CD4-positive, alpha-beta T cell (primary cell): ENCODE measurements at regions not wholly inside any gene's neighbourhood (a gene's known extent, or its start where the extent isn't known, plus 50 kb on each side); places are given as distances from the start of the nearest gene placed in this dataset.

Experiments used
- ATAC-seq: fragments of 200-7000 bp; cut with Tn5 transposase; one replicate; pipeline ENCODE4 v1.10.0; 2022; ENCODE audit warnings: mild to moderate bottlenecking; ENCODE audit not compliant: poor library complexity
- CTCF ChIA-PET: fragments of 350-600 bp; sonication (Branson Sonifier 250); formaldehyde crosslinking; loops from one replicate; lab custom pipeline; 2021; ENCODE audit warnings: antibody characterized with exemption, inconsistent platforms; lab: Charles Lee
- POLR2A ChIA-PET: fragments of 350-600 bp; sonication (Branson Sonifier 250); formaldehyde crosslinking; loops from one replicate; lab custom pipeline; 2021; ENCODE audit warnings: antibody characterized with exemption, inconsistent platforms; lab: Charles Lee
- DNase-seq, 14 experiments: peaks; one replicate each; pipeline ENCODE4 v3.0.0-alpha.2; 2013 to 2020; ENCODE audit warnings: mixed read lengths in 2 of 14
- H3K27ac ChIP-seq, 2 donors: one replicate each; pipeline versions ENCODE4 v1.5.1 to v1.7.0; 2013; ENCODE audit warnings: low read length in 2 of 2, low read depth in 1 of 2, mild to moderate bottlenecking in 1 of 2
- H3K27me3 ChIP-seq, 2 experiments: 1 replicate in 1 of 2; 2 replicates in 1 of 2; pipeline versions ENCODE4 v1.6.1 to v1.7.0; 2013; ENCODE audit warnings: low read length in 2 of 2, control low read depth in 1 of 2, mild to moderate bottlenecking in 1 of 2, moderate library complexity in 1 of 2; ENCODE audit not compliant: insufficient read depth in 2 of 2, control insufficient read depth in 1 of 2
- H3K36me3 ChIP-seq: one replicate; pipeline ENCODE4 v1.6.1; 2013; ENCODE audit warnings: low read length, control low read depth; ENCODE audit not compliant: insufficient read depth
- H3K4me1 ChIP-seq: one replicate; pipeline ENCODE4 v1.6.1; 2013; ENCODE audit warnings: low read length, control low read depth; ENCODE audit not compliant: insufficient read depth
- H3K4me3 ChIP-seq: one replicate; pipeline ENCODE4 v1.5.1; 2013; ENCODE audit warnings: mild to moderate bottlenecking, low read length, moderate library complexity
- H3K9me3 ChIP-seq, 2 experiments: 1 replicate in 1 of 2; 2 replicates in 1 of 2; pipeline versions ENCODE4 v1.6.1 to v1.7.0; 2013; ENCODE audit warnings: low read length in 2 of 2, mild to moderate bottlenecking in 2 of 2, control low read depth in 1 of 2, moderate library complexity in 1 of 2; ENCODE audit not compliant: control insufficient read depth in 1 of 2, insufficient read depth in 1 of 2
- H3K27ac Mint-ChIP-seq: one replicate; pipeline ENCODE4 v1.8.0; 2020; ENCODE audit warnings: mixed read lengths
- H3K27me3 Mint-ChIP-seq: one replicate; pipeline ENCODE4 v1.8.0; 2021; ENCODE audit warnings: mixed read lengths
- H3K36me3 Mint-ChIP-seq: one replicate; pipeline ENCODE4 v1.8.0; 2021; ENCODE audit warnings: low read depth, mixed read lengths
- H3K4me1 Mint-ChIP-seq: one replicate; pipeline ENCODE4 v1.8.0; 2021; ENCODE audit warnings: low read depth, mixed read lengths
- H3K4me3 Mint-ChIP-seq: one replicate; pipeline ENCODE4 v1.8.0; 2020; ENCODE audit warnings: mild to moderate bottlenecking, mixed read lengths
- H3K9me3 Mint-ChIP-seq: one replicate; pipeline ENCODE4 v1.8.0; 2020; ENCODE audit warnings: mixed read lengths
- CTCF ChIP-seq: fragments of 200-600 bp; IDR thresholded peaks from one replicate; pipeline ENCODE4 v1.8.0; 2022; ENCODE audit warnings: antibody characterized with exemption, mild to moderate bottlenecking
- intact Hi-C, 2 experiments: fragments of 100-400 bp; cut with DNase I in 1 of 2; cut with micrococcal nuclease in 1 of 2; formaldehyde crosslinking; loops; one replicate each; pipeline versions ENCODE4 v1.15.1 to v1.9.0; 2023 to 2025; cut with DNase I, micrococcal nuclease

GRCh38 chrX:34223574-34223973, 91.5 kb upstream of the FAM47A start:
- POLR2A ChIA-PET = no interaction called here
- CTCF ChIA-PET = no interaction called here
- no peak for ATAC-seq
- Mint-ChIP-seq H3K27me3 (no peaks in the 10 kb centered on the region), H3K9me3 (no peaks in the 10 kb centered on the region), H3K4me1 (no peaks in the 10 kb centered on the region), H3K27ac (no peak overlapping the region), H3K4me3 (no peak overlapping the region), H3K36me3 (no peaks in the 10 kb centered on the region)
- intact Hi-C loops = no loop called here
- no peaks in the 10 kb centered on the region for H3K9me3 ChIP-seq
- H3K4me3 ChIP-seq = no peak overlapping the region
- DNase-seq = no peak
- no peak for TF ChIP-seq CTCF
- no peaks in the 10 kb centered on the region for H3K36me3 ChIP-seq
- no peaks in the 10 kb centered on the region for H3K27me3 ChIP-seq
- no peak overlapping the region for H3K27ac ChIP-seq
- no peaks in the 10 kb centered on the region for H3K4me1 ChIP-seq

- Histone ChIP-seq H3K4me1 (no peaks in the 10 kb centered on the region), H3K27me3 (no peaks in the 10 kb centered on the region), H3K36me3 (no peaks in the 10 kb centered on the region), H3K27ac (no peak overlapping the region), H3K4me3 (no peak overlapping the region), H3K9me3 (peaks cover 0 to 3% of the 10 kb centered on the region in 2 experiments)
- TF ChIP-seq CTCF = no peak
- no peaks in the 10 kb centered on the region for H3K4me1 Mint-ChIP-seq
- no peaks in the 10 kb centered on the region for H3K36me3 Mint-ChIP-seq
- no peak overlapping the region for H3K27ac Mint-ChIP-seq
- no peaks in the 10 kb centered on the region for H3K27me3 Mint-ChIP-seq
- CTCF ChIA-PET = no interaction called here
- peaks cover 8% of the 10 kb centered on the region for H3K9me3 Mint-ChIP-seq
- POLR2A ChIA-PET = no interaction called here
- DNase-seq (no peak), ATAC-seq (no peak)
- H3K4me3 Mint-ChIP-seq = no peak overlapping the region
- intact Hi-C loops = no loop called here
Measured at GRCh38 chrX:34218063-34218462, 85.9 kb upstream of the FAM47A start.

GRCh38 chrX:34197946-34198345, 65.8 kb upstream of the FAM47A start:
- Histone ChIP-seq H3K9me3 (no peaks in the 10 kb centered on the region), H3K4me1 (no peaks in the 10 kb centered on the region), H3K27me3 (no peaks in the 10 kb centered on the region), H3K27ac (no peak overlapping the region), H3K4me3 (no peak overlapping the region), H3K36me3 (no peaks in the 10 kb centered on the region)
- TF ChIP-seq CTCF = no peak
- no peaks in the 10 kb centered on the region for H3K27me3 Mint-ChIP-seq
- ATAC-seq (no peak), DNase-seq (no peak)
- H3K9me3 Mint-ChIP-seq = no peaks in the 10 kb centered on the region
- CTCF ChIA-PET = no interaction called here
- H3K27ac Mint-ChIP-seq = no peak overlapping the region
- POLR2A ChIA-PET = no interaction called here
- H3K4me3 Mint-ChIP-seq = no peak overlapping the region
- intact Hi-C loops = no loop called here
- H3K4me1 Mint-ChIP-seq = no peaks in the 10 kb centered on the region
- H3K36me3 Mint-ChIP-seq = no peaks in the 10 kb centered on the region
